ENCODE measurements at regions not wholly inside any gene's neighbourhood (a gene's known extent, or its start where the extent isn't known, plus 50 kb on each side); places are given as distances from the start of the nearest gene placed in this dataset.
"Not testable (repeated sequence)": the region's sequence is repeated elsewhere in the genome, so short reads cannot be mapped to it uniquely, and the experiment has no call there.

GRCh38 chr6:119802464-119802863 is 452.9 kb upstream of the MAN1A1 start:
- DNase-seq (ENCODE audit: low read depth): no peak

- no peak for DNase-seq (ENCODE audit: low read depth)
These were observed 451.5 kb upstream of the MAN1A1 start for GRCh38 chr6:119801056-119801455.

- DNase-seq (ENCODE audit: low read depth): no peak
These were observed 451.0 kb upstream of the MAN1A1 start for GRCh38 chr6:119800526-119800925.

GRCh38 chr6:119799596-119800509 is 450.3 kb upstream of the MAN1A1 start:
- DNase-seq (ENCODE audit: low read depth): no peak

GRCh38 chr6:119791736-119792135 is 442.2 kb upstream of the MAN1A1 start:
- DNase-seq (ENCODE audit: low read depth): no peak

GRCh38 chr6:119781365-119781764 is 431.8 kb upstream of the MAN1A1 start:
- DNase-seq (ENCODE audit: low read depth): no peak

- no peak for DNase-seq (ENCODE audit: low read depth)
These were observed 418.6 kb upstream of the MAN1A1 start for GRCh38 chr6:119768201-119768600.

GRCh38 chr6:119764927-119765681 is 415.5 kb upstream of the MAN1A1 start:
- no peak for DNase-seq (ENCODE audit: low read depth)

- no peak for DNase-seq (ENCODE audit: low read depth)
These were observed 410.5 kb upstream of the MAN1A1 start for GRCh38 chr6:119760046-119760445.

GRCh38 chr6:119758385-119758784 is 408.8 kb upstream of the MAN1A1 start:
- DNase-seq (ENCODE audit: low read depth): no peak

GRCh38 chr6:119757467-119757866 is 407.9 kb upstream of the MAN1A1 start:
- no peak for DNase-seq (ENCODE audit: low read depth)

GRCh38 chr6:119749335-119749734 is 399.8 kb upstream of the MAN1A1 start:
- no peak for DNase-seq (ENCODE audit: low read depth)

GRCh38 chr6:119748535-119748934 is 399.0 kb upstream of the MAN1A1 start:
- not testable (repeated sequence) for DNase-seq (ENCODE audit: low read depth)

GRCh38 chr6:119742188-119742803 is 392.7 kb upstream of the MAN1A1 start:
- peak; percentile 47 for DNase-seq (ENCODE audit: low read depth)

- DNase-seq (ENCODE audit: low read depth): no peak
These were observed 390.2 kb upstream of the MAN1A1 start for GRCh38 chr6:119739769-119740168.

GRCh38 chr6:119738425-119738824 is 388.9 kb upstream of the MAN1A1 start:
- DNase-seq (ENCODE audit: low read depth): no peak

GRCh38 chr6:119736296-119737021 is 386.9 kb upstream of the MAN1A1 start:
- DNase-seq (ENCODE audit: low read depth): no peak

- no peak for DNase-seq (ENCODE audit: low read depth)
These were observed 386.0 kb upstream of the MAN1A1 start for GRCh38 chr6:119735530-119735929.

- no peak for DNase-seq (ENCODE audit: low read depth)
These were observed 384.7 kb upstream of the MAN1A1 start for GRCh38 chr6:119734227-119734626.

- DNase-seq (ENCODE audit: low read depth): no peak
These were observed 379.4 kb upstream of the MAN1A1 start for GRCh38 chr6:119728935-119729334.

- DNase-seq (ENCODE audit: low read depth): no peak
These were observed 378.7 kb upstream of the MAN1A1 start for GRCh38 chr6:119728220-119728750.

Measured in stimulated activated CD8-positive, alpha-beta memory T cell treated with anti-CD3 and anti-CD28 coated beads, Interleukin-7, amount 100 ng/mL, for 24 hours (primary cell).